ENCODE measurements at regions not wholly inside any gene's neighbourhood (a gene's known extent, or its start where the extent isn't known, plus 50 kb on each side); places are given as distances from the start of the nearest gene placed in this dataset.

- H3K9me3 Mint-ChIP-seq = peaks cover 4% of the 10 kb centered on the region
- no peak for TF ChIP-seq CTCF (IDR thresholded peaks at IDR 0.05; ENCODE audit: unreplicated experiment)
- peaks cover 8% of the 10 kb centered on the region for H3K4me1 Mint-ChIP-seq
- H3K36me3 Mint-ChIP-seq = no peaks in the 10 kb centered on the region
- DNase-seq (ENCODE audit: low spot score in 2 of 2, unreplicated experiment in 2 of 2) = no peak
- H3K27ac Mint-ChIP-seq = no peak overlapping the region
- H3K27me3 Mint-ChIP-seq (ENCODE audit: low read depth) = no peaks in the 10 kb centered on the region
- no peak overlapping the region for H3K4me3 Mint-ChIP-seq
Measured at GRCh38 chr4:144902614-144903013, 195.4 kb downstream of the ANAPC10 start.

DNA sequence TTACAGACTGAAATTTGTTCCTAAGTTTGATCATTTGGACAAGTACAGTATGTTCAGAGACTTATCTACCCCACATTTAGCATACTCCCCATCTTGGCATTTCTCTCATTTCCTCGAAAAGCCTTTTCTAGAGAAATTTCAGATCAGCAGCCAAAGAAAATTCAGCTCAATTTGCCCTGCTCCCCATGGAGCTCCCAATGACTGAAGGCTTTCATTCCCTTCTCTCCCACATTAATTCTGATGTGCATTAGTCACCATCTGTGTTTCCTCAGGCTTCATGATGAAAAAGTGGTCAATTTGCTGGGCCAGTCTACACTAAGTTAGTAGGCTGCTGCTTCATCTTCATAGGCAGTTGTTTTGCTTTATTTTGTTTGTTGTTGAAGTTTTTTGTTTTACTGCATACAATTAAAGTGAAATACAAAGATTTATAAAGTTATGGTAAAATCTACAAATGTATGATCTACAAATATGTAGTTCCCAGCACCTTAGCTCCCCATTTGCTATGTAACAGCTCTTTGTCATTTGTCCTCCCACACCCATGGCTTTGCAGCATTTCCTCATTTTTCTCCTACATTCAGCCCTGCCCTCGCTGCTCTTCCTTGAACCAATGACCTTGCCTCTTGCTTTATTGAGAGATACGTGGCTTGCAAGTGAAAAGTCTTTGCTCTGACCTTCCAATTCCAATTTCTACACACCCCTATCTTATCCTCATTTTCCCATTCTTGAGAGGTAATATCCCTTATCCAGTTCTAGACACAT, 193.9 kb downstream of the ANAPC10 start:
- Mint-ChIP-seq H3K4me3 (no peak overlapping the region), H3K4me1 (peaks cover 8% of the 10 kb centered on the region), H3K27ac (no peak overlapping the region), H3K9me3 (peaks cover 4% of the 10 kb centered on the region), H3K36me3 (no peaks in the 10 kb centered on the region), H3K27me3 (ENCODE audit: low read depth) (no peaks in the 10 kb centered on the region)
- DNase-seq (ENCODE audit: low spot score in 2 of 2, unreplicated experiment in 2 of 2) = no peak
- TF ChIP-seq CTCF (IDR thresholded peaks at IDR 0.05; ENCODE audit: unreplicated experiment) = no peak

DNA sequence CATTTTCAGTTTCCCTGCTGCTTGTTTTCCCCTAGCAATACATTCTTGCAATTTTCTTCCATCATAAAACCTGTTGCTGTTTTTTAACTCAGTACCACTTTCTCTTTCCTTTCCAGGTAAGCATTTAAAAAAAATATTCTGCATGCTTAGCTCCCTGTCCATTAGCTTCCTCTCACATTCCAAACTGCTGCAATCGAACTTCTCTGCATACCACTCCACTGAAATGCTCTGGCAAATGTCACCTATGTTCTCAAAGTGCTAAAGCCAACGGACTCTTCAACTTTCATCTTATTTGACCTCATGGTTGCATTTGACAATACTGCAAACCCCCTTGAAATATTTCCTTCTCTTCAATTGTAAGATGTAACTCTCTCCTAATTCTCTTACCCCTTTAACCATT, 192.7 kb downstream of the ANAPC10 start:
- no peak for TF ChIP-seq CTCF (IDR thresholded peaks at IDR 0.05; ENCODE audit: unreplicated experiment)
- H3K27ac Mint-ChIP-seq = no peak overlapping the region
- H3K36me3 Mint-ChIP-seq = no peaks in the 10 kb centered on the region
- H3K4me3 Mint-ChIP-seq = no peak overlapping the region
- no peak for DNase-seq (ENCODE audit: low spot score in 2 of 2, unreplicated experiment in 2 of 2)
- no peaks in the 10 kb centered on the region for H3K27me3 Mint-ChIP-seq (ENCODE audit: low read depth)
- peaks cover 8% of the 10 kb centered on the region for H3K4me1 Mint-ChIP-seq
- peaks cover 4% of the 10 kb centered on the region for H3K9me3 Mint-ChIP-seq

- H3K27ac Mint-ChIP-seq = no peak overlapping the region
- no peaks in the 10 kb centered on the region for H3K36me3 Mint-ChIP-seq
- no peak overlapping the region for H3K4me3 Mint-ChIP-seq
- no peak for TF ChIP-seq CTCF (IDR thresholded peaks at IDR 0.05; ENCODE audit: unreplicated experiment)
- H3K9me3 Mint-ChIP-seq = peaks cover 4% of the 10 kb centered on the region
- DNase-seq (ENCODE audit: low spot score in 2 of 2, unreplicated experiment in 2 of 2) = no peak
- no peaks in the 10 kb centered on the region for H3K27me3 Mint-ChIP-seq (ENCODE audit: low read depth)
- peaks cover 8% of the 10 kb centered on the region for H3K4me1 Mint-ChIP-seq
Measured at GRCh38 chr4:144906181-144906925, 191.6 kb downstream of the ANAPC10 start.

DNA sequence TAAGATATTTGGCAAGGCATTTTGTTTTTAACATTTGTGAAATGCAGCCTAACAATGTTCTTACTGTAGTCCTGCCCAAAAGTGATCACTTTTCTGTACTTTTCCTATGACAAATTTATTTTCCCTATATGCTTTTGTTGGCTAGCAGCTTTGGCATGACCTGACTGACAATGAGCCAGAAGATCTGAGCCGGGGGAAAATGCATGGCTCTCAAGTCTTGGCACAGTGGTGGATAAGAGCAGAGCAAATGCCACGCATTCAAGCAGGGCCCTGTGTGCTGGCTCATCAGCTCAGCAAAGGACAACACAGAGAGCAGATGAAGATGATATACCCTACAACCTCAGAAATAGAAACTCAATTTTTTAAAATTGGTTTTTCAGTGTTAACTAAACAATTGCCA, 187.3 kb downstream of the ANAPC10 start:
- Mint-ChIP-seq H3K27ac (no peak overlapping the region), H3K4me3 (no peak overlapping the region), H3K4me1 (no peaks in the 10 kb centered on the region), H3K36me3 (no peaks in the 10 kb centered on the region), H3K27me3 (ENCODE audit: low read depth) (no peaks in the 10 kb centered on the region), H3K9me3 (peaks cover 17% of the 10 kb centered on the region)
- no peak for TF ChIP-seq CTCF (IDR thresholded peaks at IDR 0.05; ENCODE audit: unreplicated experiment)
- no peak for DNase-seq (ENCODE audit: low spot score in 2 of 2, unreplicated experiment in 2 of 2)
